ENCODE measurements at regions not wholly inside any gene's neighbourhood (a gene's known extent, or its start where the extent isn't known, plus 50 kb on each side); places are given as distances from the start of the nearest gene placed in this dataset.

GRCh38 chrX:86964321-86964720, 553.3 kb upstream of the KLHL4 start:
- no peak for TF ChIP-seq POLR2A (IDR thresholded peaks at IDR 0.05; ENCODE audit: extremely low read depth, insufficient read length)
- TF ChIP-seq CTCF (IDR thresholded peaks at IDR 0.05; ENCODE audit: low read depth, low read length), result no peak
- TF ChIP-seq MYC (IDR thresholded peaks at IDR 0.05; ENCODE audit: low read depth, low read length), result no peak
- TF ChIP-seq MAX (IDR thresholded peaks at IDR 0.05; ENCODE audit: low read depth, low read length), result no peak

Data from NB4 (cell line).